T-helper 17 cell (primary cell): ENCODE measurements at regions not wholly inside any gene's neighbourhood (a gene's known extent, or its start where the extent isn't known, plus 50 kb on each side); places are given as distances from the start of the nearest gene placed in this dataset.

Experiments
- ATAC-seq: fragments of 150-1000 bp; cut with Tn5 transposase; 2 replicates; pipeline ENCODE4 v1.10.0; 2021; ENCODE audit warnings: mild to moderate bottlenecking, moderate library complexity
- DNase-seq, 3 donors: peaks; one replicate each; pipeline versions ENCODE4 v3.0.0 to v3.0.0-alpha.2; 2020 to 2021
- H3K9me3 ChIP-seq: one replicate; pipeline ENCODE4 v1.7.0; 2013; ENCODE audit warnings: low read length, mild to moderate bottlenecking; ENCODE audit not compliant: control insufficient read depth, poor library complexity, severe bottlenecking
- H3K27ac Mint-ChIP-seq: one replicate; pipeline ENCODE4 v1.8.0; 2022; ENCODE audit warnings: mild to moderate bottlenecking, moderate library complexity, mixed read lengths
- H3K27me3 Mint-ChIP-seq: one replicate; pipeline ENCODE4 v1.8.0; 2022; ENCODE audit warnings: mixed read lengths
- H3K36me3 Mint-ChIP-seq: one replicate; pipeline ENCODE4 v1.8.0; 2022; ENCODE audit warnings: low read depth, mixed read lengths
- H3K4me1 Mint-ChIP-seq: one replicate; pipeline ENCODE4 v1.8.0; 2022; ENCODE audit warnings: mild to moderate bottlenecking, mixed read lengths
- H3K4me3 Mint-ChIP-seq: one replicate; pipeline ENCODE4 v1.8.0; 2022; ENCODE audit warnings: mild to moderate bottlenecking, moderate library complexity, mixed read lengths

- no peak overlapping the region for H3K4me3 Mint-ChIP-seq
- H3K9me3 ChIP-seq: no peaks in the 10 kb centered on the region
- H3K4me1 Mint-ChIP-seq: no peaks in the 10 kb centered on the region
- no peak for DNase-seq
- H3K36me3 Mint-ChIP-seq: no peaks in the 10 kb centered on the region
- H3K27ac Mint-ChIP-seq: no peak overlapping the region
- ATAC-seq: no peak
- H3K27me3 Mint-ChIP-seq: no peaks in the 10 kb centered on the region
These were observed 292.9 kb downstream of the ANTXR2 start for GRCh38 chr4:79780129-79780528.

DNA sequence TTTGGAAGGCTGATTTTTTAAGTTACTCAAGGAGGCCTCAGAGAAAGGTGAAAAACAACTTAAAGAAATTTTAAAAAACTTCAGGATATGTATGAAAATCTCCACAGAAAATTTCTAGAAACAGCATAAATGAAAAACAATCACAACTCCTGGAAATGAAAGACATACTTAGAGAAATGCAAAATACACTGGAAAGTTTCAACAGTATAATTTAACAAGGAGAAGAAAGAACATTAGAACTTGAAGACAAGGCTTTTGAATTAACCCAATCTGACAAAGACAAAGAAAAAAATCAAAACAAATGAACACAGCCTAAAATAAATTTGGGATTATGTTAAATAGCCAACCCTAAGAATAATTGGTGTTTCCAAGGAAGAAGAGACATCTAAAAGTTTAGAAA is 300.5 kb downstream of the ANTXR2 start:
- no peaks in the 10 kb centered on the region for H3K36me3 Mint-ChIP-seq
- no peaks in the 10 kb centered on the region for H3K4me1 Mint-ChIP-seq
- no peaks in the 10 kb centered on the region for H3K9me3 ChIP-seq
- DNase-seq (no peak), ATAC-seq (no peak)
- H3K4me3 Mint-ChIP-seq: no peak overlapping the region
- no peaks in the 10 kb centered on the region for H3K27me3 Mint-ChIP-seq
- H3K27ac Mint-ChIP-seq: no peak overlapping the region

DNA sequence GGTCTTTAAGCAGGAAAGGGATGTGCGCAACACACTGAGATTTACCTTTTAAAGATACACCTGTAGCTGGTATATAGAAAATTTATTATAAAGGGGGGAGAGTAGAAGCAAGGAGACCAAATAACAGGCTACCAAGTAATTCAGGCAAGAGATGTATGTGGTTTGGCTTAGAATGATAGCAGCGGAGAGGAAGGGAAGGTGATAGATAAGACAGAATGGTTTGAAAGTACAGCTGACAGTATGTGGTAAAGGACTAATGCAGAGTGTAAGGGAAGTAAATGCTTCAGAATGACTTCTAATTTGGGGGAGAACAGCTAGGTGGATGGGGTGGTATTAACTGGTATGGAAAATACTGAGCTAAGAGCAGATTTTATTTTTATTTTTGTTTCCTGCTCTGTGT is 308.9 kb downstream of the ANTXR2 start:
- H3K9me3 ChIP-seq: no peaks in the 10 kb centered on the region
- no peaks in the 10 kb centered on the region for H3K36me3 Mint-ChIP-seq
- H3K27ac Mint-ChIP-seq: no peak overlapping the region
- DNase-seq (no peak), ATAC-seq (no peak)
- no peaks in the 10 kb centered on the region for H3K4me1 Mint-ChIP-seq
- H3K4me3 Mint-ChIP-seq: no peak overlapping the region
- H3K27me3 Mint-ChIP-seq: no peaks in the 10 kb centered on the region

DNA sequence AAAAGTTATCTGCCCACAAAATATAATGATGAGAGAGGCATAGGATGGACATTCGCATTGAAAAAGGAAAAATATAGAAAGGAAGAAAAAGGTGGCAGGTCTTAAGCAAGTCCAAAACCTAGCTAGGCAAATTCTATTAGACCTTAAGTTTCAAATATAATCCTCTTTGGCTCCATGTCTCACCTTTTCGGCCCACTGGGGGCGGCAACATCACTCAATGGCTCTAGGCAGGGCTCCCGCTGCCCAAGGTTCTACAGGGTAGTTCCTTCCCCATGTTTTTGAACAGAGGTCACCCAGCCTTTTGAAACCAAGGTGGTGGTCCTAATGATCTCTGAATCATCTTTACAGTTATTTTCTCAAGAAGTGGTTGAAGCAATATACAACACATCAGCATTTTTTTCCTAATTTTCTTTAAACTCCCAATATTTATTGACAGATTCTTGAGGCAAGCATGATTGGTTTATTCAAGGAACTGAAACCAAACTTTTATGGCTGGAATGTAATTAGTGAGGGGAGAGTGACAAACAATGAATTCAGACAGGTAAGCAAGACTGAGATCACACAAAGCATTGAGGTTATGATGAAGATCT is 309.4 kb downstream of the ANTXR2 start:
- ATAC-seq: no peak
- no peak overlapping the region for H3K27ac Mint-ChIP-seq
- no peak for DNase-seq
- H3K9me3 ChIP-seq: no peaks in the 10 kb centered on the region
- no peaks in the 10 kb centered on the region for H3K36me3 Mint-ChIP-seq
- H3K4me1 Mint-ChIP-seq: no peaks in the 10 kb centered on the region
- no peaks in the 10 kb centered on the region for H3K27me3 Mint-ChIP-seq
- H3K4me3 Mint-ChIP-seq: no peak overlapping the region

DNA sequence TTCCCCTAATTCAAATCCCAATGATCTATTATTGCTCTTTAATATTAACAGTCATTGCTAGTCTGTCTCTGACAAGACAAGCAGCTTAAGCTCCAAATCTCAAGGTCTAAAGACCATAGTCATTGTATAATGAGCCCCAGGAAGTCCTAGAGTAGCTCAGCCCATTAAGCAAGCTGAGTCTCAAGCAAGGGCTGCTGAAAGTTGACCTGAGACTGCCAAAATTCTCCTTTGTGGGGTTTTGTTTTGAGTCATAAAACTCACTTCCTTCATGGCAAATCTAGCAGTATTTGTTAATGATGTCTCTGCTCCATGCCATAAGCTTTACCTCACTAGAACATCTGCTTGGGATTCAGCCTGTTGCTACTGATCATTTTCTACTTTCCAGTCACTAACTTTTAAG is 313.2 kb downstream of the ANTXR2 start:
- no peak overlapping the region for H3K27ac Mint-ChIP-seq
- H3K27me3 Mint-ChIP-seq: no peaks in the 10 kb centered on the region
- ATAC-seq (no peak), DNase-seq (no peak)
- H3K36me3 Mint-ChIP-seq: no peaks in the 10 kb centered on the region
- H3K9me3 ChIP-seq: no peaks in the 10 kb centered on the region
- H3K4me1 Mint-ChIP-seq: no peaks in the 10 kb centered on the region
- no peak overlapping the region for H3K4me3 Mint-ChIP-seq

GRCh38 chr4:79757600-79757999 is 315.4 kb downstream of the ANTXR2 start:
- H3K4me1 Mint-ChIP-seq: no peaks in the 10 kb centered on the region
- no peaks in the 10 kb centered on the region for H3K36me3 Mint-ChIP-seq
- ATAC-seq (no peak), DNase-seq (no peak)
- H3K27me3 Mint-ChIP-seq: no peaks in the 10 kb centered on the region
- H3K27ac Mint-ChIP-seq: no peak overlapping the region
- no peaks in the 10 kb centered on the region for H3K9me3 ChIP-seq
- no peak overlapping the region for H3K4me3 Mint-ChIP-seq

DNA sequence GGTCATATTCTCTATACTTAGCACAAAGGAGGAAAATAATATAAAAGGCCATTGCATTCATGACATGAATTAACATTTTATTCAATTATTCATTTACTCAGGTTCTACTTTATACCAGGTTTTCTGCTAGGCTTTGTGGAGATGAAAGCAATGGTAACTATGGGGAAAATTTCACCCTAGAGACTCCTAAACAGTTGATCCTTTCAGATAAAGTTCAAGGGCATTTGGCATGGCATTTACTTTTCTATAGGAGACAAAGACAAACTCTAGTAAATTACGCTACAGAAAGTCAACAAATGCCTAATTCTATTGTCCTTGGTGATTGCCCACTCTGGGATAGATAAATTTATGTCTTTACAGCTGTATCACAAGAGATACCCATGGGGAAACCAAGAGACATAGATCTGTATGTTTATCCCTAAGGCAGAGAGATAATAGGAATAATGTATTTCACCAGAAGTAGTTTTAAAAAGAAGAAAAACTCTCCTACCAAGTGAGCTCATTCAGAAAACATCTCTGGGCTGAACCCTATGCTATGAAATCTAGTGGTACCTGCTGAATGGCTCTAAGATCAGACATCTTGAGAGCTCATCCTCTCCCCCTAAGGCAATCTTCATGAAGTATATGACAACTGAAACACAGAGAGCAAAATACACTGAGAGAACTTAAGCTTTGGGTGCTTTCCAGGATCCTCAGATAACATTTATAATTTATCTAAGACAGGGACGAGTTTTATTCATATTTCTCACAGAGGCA is 316.7 kb downstream of the ANTXR2 start:
- H3K9me3 ChIP-seq: no peaks in the 10 kb centered on the region
- DNase-seq (no peak), ATAC-seq (no peak)
- Mint-ChIP-seq H3K27ac (no peak overlapping the region), H3K4me1 (no peaks in the 10 kb centered on the region), H3K27me3 (no peaks in the 10 kb centered on the region), H3K36me3 (no peaks in the 10 kb centered on the region), H3K4me3 (no peak overlapping the region)

- no peak for ATAC-seq
- no peak overlapping the region for H3K4me3 Mint-ChIP-seq
- peaks cover 17% of the 10 kb centered on the region for H3K27me3 Mint-ChIP-seq
These were observed 324.2 kb downstream of the ANTXR2 start for GRCh38 chr4:79748835-79749234.

GRCh38 chr4:79747252-79747651 is 325.8 kb downstream of the ANTXR2 start:
- Mint-ChIP-seq H3K27ac (no peak overlapping the region), H3K27me3 (peaks cover 31% of the 10 kb centered on the region), H3K4me3 (no peak overlapping the region), H3K4me1 (no peaks in the 10 kb centered on the region), H3K36me3 (peaks cover 4% of the 10 kb centered on the region)
- DNase-seq (no peak), ATAC-seq (no peak)
- H3K9me3 ChIP-seq: no peaks in the 10 kb centered on the region

More at GRCh38 chr4:79748835-79749234, 324.2 kb downstream of the ANTXR2 start:
- peaks cover 4% of the 10 kb centered on the region for H3K36me3 Mint-ChIP-seq
- no peak for DNase-seq
- H3K27ac Mint-ChIP-seq: no peak overlapping the region
- no peaks in the 10 kb centered on the region for H3K9me3 ChIP-seq
- no peaks in the 10 kb centered on the region for H3K4me1 Mint-ChIP-seq

GRCh38 chr4:79743014-79743413 is 330.0 kb downstream of the ANTXR2 start:
- Mint-ChIP-seq H3K27ac (no peak overlapping the region), H3K27me3 (peaks cover 30% of the 10 kb centered on the region), H3K4me1 (no peaks in the 10 kb centered on the region), H3K36me3 (peaks cover 4% of the 10 kb centered on the region), H3K4me3 (no peak overlapping the region)
- ATAC-seq (no peak), DNase-seq (no peak)
- H3K9me3 ChIP-seq: no peaks in the 10 kb centered on the region

- no peak for ATAC-seq
- Mint-ChIP-seq H3K27me3 (peaks cover 17% of the 10 kb centered on the region), H3K27ac (no peak overlapping the region)
These were observed 331.9 kb upstream of the GK2 start for GRCh38 chr4:79739912-79740311.

GRCh38 chr4:79723507-79723906 is 315.5 kb upstream of the GK2 start:
- peaks cover 21% of the 10 kb centered on the region for H3K27me3 Mint-ChIP-seq
- DNase-seq (no peak), ATAC-seq (no peak)
- H3K27ac Mint-ChIP-seq: no peak overlapping the region
- H3K36me3 Mint-ChIP-seq: no peaks in the 10 kb centered on the region
- H3K4me1 Mint-ChIP-seq: no peaks in the 10 kb centered on the region
- H3K4me3 Mint-ChIP-seq: no peak overlapping the region
- H3K9me3 ChIP-seq: no peaks in the 10 kb centered on the region

More at GRCh38 chr4:79739912-79740311, 331.9 kb upstream of the GK2 start:
- Mint-ChIP-seq H3K4me3 (no peak overlapping the region), H3K36me3 (no peaks in the 10 kb centered on the region), H3K4me1 (no peaks in the 10 kb centered on the region)
- H3K9me3 ChIP-seq: no peaks in the 10 kb centered on the region
- DNase-seq: no peak

DNA sequence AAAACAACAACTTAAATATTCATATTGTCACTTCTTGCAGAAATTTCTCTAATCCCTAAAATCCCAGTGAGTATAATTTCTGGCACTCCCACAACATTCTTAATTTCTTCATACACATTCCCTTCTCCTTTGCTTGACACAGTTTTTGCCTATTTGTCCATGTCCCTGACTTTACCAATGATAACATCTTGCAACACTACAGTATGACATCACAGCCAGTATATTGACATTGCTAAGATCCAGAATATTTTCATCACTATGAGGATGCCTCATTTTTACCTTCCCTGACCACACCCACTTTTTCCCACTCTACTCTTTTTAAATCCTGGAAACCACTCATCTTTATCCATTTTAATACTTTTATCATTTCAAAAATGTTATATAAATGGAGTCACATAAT is 292.3 kb upstream of the GK2 start:
- no peaks in the 10 kb centered on the region for H3K4me1 Mint-ChIP-seq
- ATAC-seq (no peak), DNase-seq (no peak)
- no peaks in the 10 kb centered on the region for H3K27me3 Mint-ChIP-seq
- no peaks in the 10 kb centered on the region for H3K9me3 ChIP-seq
- no peak overlapping the region for H3K27ac Mint-ChIP-seq
- peaks cover 2% of the 10 kb centered on the region for H3K36me3 Mint-ChIP-seq
- no peak overlapping the region for H3K4me3 Mint-ChIP-seq

DNA sequence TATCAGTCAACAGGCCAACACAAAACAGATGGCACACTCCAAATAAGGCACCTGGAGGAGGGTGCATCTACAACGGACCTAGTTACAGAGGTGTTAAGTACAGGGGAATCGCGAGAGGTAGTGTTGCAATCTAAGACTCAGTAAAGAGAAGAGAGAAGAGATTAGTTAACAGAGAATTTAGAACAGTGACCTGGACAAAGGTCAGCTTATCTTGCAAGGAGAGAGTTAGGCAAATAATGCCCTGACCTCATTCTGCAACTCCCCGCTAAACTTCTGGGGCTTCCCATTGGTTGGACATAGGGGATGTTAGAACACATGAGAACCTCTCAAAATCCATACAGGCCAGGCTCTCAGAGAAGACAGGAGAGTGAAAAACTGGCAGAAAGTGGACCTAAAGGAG is 289.4 kb upstream of the GK2 start:
- Mint-ChIP-seq H3K4me3 (no peak overlapping the region), H3K36me3 (no peaks in the 10 kb centered on the region), H3K4me1 (no peaks in the 10 kb centered on the region), H3K27ac (no peak overlapping the region), H3K27me3 (no peaks in the 10 kb centered on the region)
- ATAC-seq (no peak), DNase-seq (no peak)
- no peaks in the 10 kb centered on the region for H3K9me3 ChIP-seq
